A549 (cell line): ENCODE measurements at regions not wholly inside any gene's neighbourhood (a gene's known extent, or its start where the extent isn't known, plus 50 kb on each side); places are given as distances from the start of the nearest gene placed in this dataset.

ENCODE experiments used
- ATAC-seq, 2 experiments: fragments of 200-7000 bp in 1 of 2; fragments of >200 bp in 1 of 2; cut with Nextera tagmentation in 1 of 2; cut with Tn5 transposase in 1 of 2; 3 replicates each; pipeline versions ENCODE4 v1.8.0 to v1.9.1; 2018 to 2020; ENCODE audit warnings: mild to moderate bottlenecking in 1 of 2, moderate library complexity in 1 of 2
- CTCF ChIA-PET: fragments of 300-600 bp; sonication (Branson Sonifier 250); formaldehyde crosslinking; extraction: SDS; loops from one replicate; lab custom pipeline; 2021; ENCODE audit warnings: antibody characterized with exemption, inconsistent platforms; lab: Yijun Ruan, JAX
- POLR2A ChIA-PET: fragments of 350-600 bp; formaldehyde crosslinking; extraction: SDS; loops from one replicate; lab custom pipeline; 2021; ENCODE audit warnings: antibody characterized with exemption, inconsistent platforms; lab: Yijun Ruan, JAX
- DNase-seq, 2 experiments: peaks; one replicate each; pipeline versions ENCODE4 v3.0.0 to v3.0.0-alpha.2; 2011 to 2016; ENCODE audit warnings: low read depth in 1 of 2, low spot score in 1 of 2
- FAIRE-seq: peaks from 2 replicates; lab custom pipeline; 2011; peaks lifted over from hg19 to GRCh38; lab: Jason Lieb, UNC
- H3K27ac ChIP-seq, 2 experiments: fragments of >200 bp; sonication (Bioruptor Twin); formaldehyde crosslinking; 3 replicates each; pipeline ENCODE4 v1.5.1; 2016 to 2017
- H3K4me1 ChIP-seq: fragments of >200 bp; sonication (Bioruptor Twin); formaldehyde crosslinking; 3 replicates; pipeline ENCODE4 v1.6.1; 2016
- H3K4me2 ChIP-seq: fragments of >200 bp; sonication (Bioruptor Twin); formaldehyde crosslinking; 3 replicates; pipeline ENCODE4 v1.6.1; 2016
- H3K4me3 ChIP-seq: fragments of >200 bp; sonication (Bioruptor Twin); formaldehyde crosslinking; 3 replicates; pipeline ENCODE4 v1.5.1; 2016
- H3K9me3 ChIP-seq: fragments of >200 bp; sonication (Bioruptor Twin); formaldehyde crosslinking; 3 replicates; pipeline ENCODE4 v1.6.1; 2016
- BCL3 ChIP-seq: fragments of >200 bp; sonication (Bioruptor Twin); formaldehyde crosslinking; IDR thresholded peaks from 3 replicates; pipeline ENCODE4 v1.6.1; 2016
- CBX8 ChIP-seq: fragments of 200-600 bp; sonication (generic); IDR thresholded peaks from 2 replicates; pipeline ENCODE4 v1.6.1; 2016
- CHD2 ChIP-seq: fragments of 150-350 bp; IDR thresholded peaks from 2 replicates; pipeline ENCODE4 v1.6.1; 2014; ENCODE audit warnings: low read length; ENCODE audit not compliant: partially characterized antibody
- CHD4 ChIP-seq: fragments of 200-600 bp; sonication (generic); IDR thresholded peaks from 2 replicates; pipeline ENCODE4 v1.6.1; 2016; ENCODE audit warnings: antibody characterized with exemption, mild to moderate bottlenecking, borderline replicate concordance
- E2F6 ChIP-seq: IDR thresholded peaks from 2 replicates; pipeline ENCODE4 v1.6.1; 2012; ENCODE audit warnings: low read depth, borderline replicate concordance
- EP300 ChIP-seq, 2 experiments: fragments of >200 bp; sonication (Bioruptor Twin); formaldehyde crosslinking; IDR thresholded peaks; 2 replicates in 1 of 2; 3 replicates in 1 of 2; pipeline ENCODE4 v1.6.1; 2016 to 2017
- ESRRA ChIP-seq: fragments of 150-350 bp; IDR thresholded peaks from 2 replicates; pipeline ENCODE4 v1.6.1; 2014; ENCODE audit warnings: mild to moderate bottlenecking, low read length, borderline replicate concordance
- FOSB ChIP-seq: fragments of 250-450 bp; sonication (Bioruptor Pico); IDR thresholded peaks from 2 replicates; pipeline ENCODE4 v1.5.0; 2020; ENCODE audit warnings: mild to moderate bottlenecking, moderate library complexity
- FOSL2 ChIP-seq, 2 experiments: fragments of 450-650 bp in 1 of 2; fragments of >200 bp in 1 of 2; sonication (Bioruptor Twin) in 1 of 2; formaldehyde crosslinking; IDR thresholded peaks; 2 replicates each; pipeline versions ENCODE4 v1.5.0 to v1.6.1; 2016 to 2020; ENCODE audit warnings: mild to moderate bottlenecking in 1 of 2, moderate library complexity in 1 of 2
- HDAC2 ChIP-seq: fragments of 200-600 bp; sonication (generic); IDR thresholded peaks from 2 replicates; pipeline ENCODE4 v1.6.1; 2016
- HMGXB4 ChIP-seq: fragments of 250-450 bp; sonication (Bioruptor Pico); IDR thresholded peaks from 2 replicates; pipeline ENCODE4 v1.5.0; 2021; ENCODE audit warnings: mild to moderate bottlenecking, moderate library complexity, borderline replicate concordance
- HOXA7 ChIP-seq: fragments of 250-450 bp; sonication (Bioruptor Pico); IDR thresholded peaks from 2 replicates; pipeline ENCODE4 v1.5.0; 2020; ENCODE audit warnings: mild to moderate bottlenecking, moderate library complexity
- JUN ChIP-seq, 2 experiments: fragments of >200 bp; sonication (Bioruptor Twin); formaldehyde crosslinking; IDR thresholded peaks; 2 replicates in 1 of 2; 3 replicates in 1 of 2; pipeline ENCODE4 v1.6.1; 2016 to 2017
- KDM5A ChIP-seq: fragments of 200-600 bp; sonication (generic); IDR thresholded peaks from 2 replicates; pipeline ENCODE4 v1.6.1; 2016; ENCODE audit warnings: antibody characterized with exemption, mild to moderate bottlenecking
- MAZ ChIP-seq: fragments of 150-350 bp; IDR thresholded peaks from 2 replicates; pipeline ENCODE4 v1.6.1; 2014; ENCODE audit warnings: antibody characterized with exemption, low read depth, low read length, borderline replicate concordance
- MYC ChIP-seq: IDR thresholded peaks from 2 replicates; pipeline ENCODE4 v1.6.1; 2012; ENCODE audit warnings: mild to moderate bottlenecking, inconsistent platforms, low read length, improper control_type of control experiment, borderline replicate concordance
- NPAS2 ChIP-seq: fragments of 250-450 bp; sonication (Bioruptor Pico); IDR thresholded peaks from 2 replicates; pipeline ENCODE4 v1.8.0; 2022; ENCODE audit warnings: mild to moderate bottlenecking, moderate library complexity, borderline replicate concordance
- PBX3 ChIP-seq: IDR thresholded peaks from 2 replicates; pipeline ENCODE4 v1.6.1; 2012
- PHF8 ChIP-seq: fragments of 200-600 bp; sonication (generic); IDR thresholded peaks from 2 replicates; pipeline ENCODE4 v1.6.1; 2016; ENCODE audit warnings: low read depth, mild to moderate bottlenecking, antibody characterized with exemption, moderate library complexity, borderline replicate concordance
- POLR2A ChIP-seq: IDR thresholded peaks from 2 replicates; pipeline ENCODE4 v1.6.1; 2012; ENCODE audit warnings: mild to moderate bottlenecking, low read length
- POLR2AphosphoS2 ChIP-seq: conservative IDR thresholded peaks from 2 replicates; pipeline ENCODE4 v1.6.1; 2012; ENCODE audit warnings: low read length, improper control_type of control experiment, inconsistent platforms
- RARB ChIP-seq: fragments of 250-450 bp; sonication (Bioruptor Pico); IDR thresholded peaks from 2 replicates; pipeline ENCODE4 v1.8.0; 2021; ENCODE audit warnings: mild to moderate bottlenecking, moderate library complexity
- REST ChIP-seq: fragments of 200-600 bp; sonication (generic); IDR thresholded peaks from 2 replicates; pipeline ENCODE4 v1.6.1; 2016; ENCODE audit warnings: antibody characterized with exemption, mild to moderate bottlenecking, moderate library complexity
- RFX5 ChIP-seq: fragments of 450-650 bp; IDR thresholded peaks from 2 replicates; pipeline ENCODE4 v1.7.1; 2014; ENCODE audit warnings: antibody characterized with exemption, mild to moderate bottlenecking, moderate library complexity
- SMC3 ChIP-seq: fragments of >200 bp; sonication (Bioruptor Twin); formaldehyde crosslinking; IDR thresholded peaks from 3 replicates; pipeline ENCODE4 v1.6.1; 2018; ENCODE audit warnings: inconsistent platforms
- SREBF2 ChIP-seq: fragments of 450-650 bp; IDR thresholded peaks from 2 replicates; pipeline ENCODE4 v1.6.1; 2014; ENCODE audit warnings: mild to moderate bottlenecking, moderate library complexity
- TFCP2L1 ChIP-seq: fragments of 250-450 bp; sonication (Bioruptor Pico); IDR thresholded peaks from 2 replicates; pipeline ENCODE4 v1.5.0; 2021; ENCODE audit warnings: mild to moderate bottlenecking
- USF2 ChIP-seq: fragments of 450-650 bp; IDR thresholded peaks from 2 replicates; pipeline ENCODE4 v1.6.1; 2014; ENCODE audit warnings: antibody characterized with exemption
- ZSCAN20 ChIP-seq: fragments of 250-450 bp; sonication (Bioruptor Pico); IDR thresholded peaks from 2 replicates; pipeline ENCODE4 v1.8.0; 2022; ENCODE audit warnings: mild to moderate bottlenecking, moderate library complexity
- WGBS: methylation state at CpG from one replicate; pipeline ENCODE4 v1.1.6; 2017; ENCODE audit errors: missing lambda C conversion rate; 5-methylcytosine and 5-hydroxymethylcytosine counted together

- DNase-seq (no peak), ATAC-seq (no peak), FAIRE-seq (no peak)
- TF ChIP-seq E2F6 (no peak), JUN (IDR thresholded peaks at IDR 0.05) (no peak), SREBF2 (no peak), PHF8 (no peak), RFX5 (no peak), BCL3 (no peak), MAZ (no peak), FOSB (no peak), HDAC2 (no peak), CBX8 (no peak), POLR2AphosphoS2 (no peak), RARB (CRISPR knock-in tag) (no peak), CHD4 (no peak), KDM5A (no peak), ZSCAN20 (CRISPR knock-in tag) (no peak), EP300 (IDR thresholded peaks at IDR 0.05) (no peak), FOSL2 (IDR thresholded peaks at IDR 0.05) (no peak), FOSL2 (CRISPR knock-in tag; IDR thresholded peaks at IDR 0.05) (no peak), USF2 (no peak), SMC3 (no peak), TFCP2L1 (no peak)
- POLR2A ChIA-PET = no interaction called here
- WGBS = 0% methylated on average over 1 of the region's 1 CpG
- Histone ChIP-seq H3K4me2 (no peak overlapping the region), H3K4me3 (no peak overlapping the region), H3K4me1 (no peaks in the 10 kb centered on the region), H3K9me3 (no peaks in the 10 kb centered on the region), H3K27ac (no peak overlapping the region)
- CTCF ChIA-PET = no interaction called here
Observed at GRCh38 chr4:180652533-180652932, 1590.7 kb upstream of the TENM3 start.

GRCh38 chr4:180655886-180656285, 1587.3 kb upstream of the TENM3 start:
- H3K4me3 ChIP-seq = no peak overlapping the region
- no peak overlapping the region for H3K27ac ChIP-seq
- FAIRE-seq = no peak
- 0% methylated on average over 3 of the region's 3 CpGs for WGBS
- no peak overlapping the region for H3K4me2 ChIP-seq
- DNase-seq = no peak
- ChIA-PET CTCF (no interaction called here), POLR2A (no interaction called here)
- no peak for ATAC-seq
- no peaks in the 10 kb centered on the region for H3K4me1 ChIP-seq
- H3K9me3 ChIP-seq = no peaks in the 10 kb centered on the region
- TF ChIP-seq PBX3 = no peak
- TF ChIP-seq BCL3 = no peak
- TF ChIP-seq NPAS2 (CRISPR knock-in tag) = no peak
- TF ChIP-seq MAZ = no peak
- no peak for TF ChIP-seq JUN (IDR thresholded peaks at IDR 0.05)
- TF ChIP-seq HOXA7 (CRISPR knock-in tag) = no peak
- TF ChIP-seq MYC = no peak
- TF ChIP-seq CHD2 = no peak
- no peak for TF ChIP-seq POLR2A
- TF ChIP-seq REST = no peak
- no peak for TF ChIP-seq POLR2AphosphoS2
- no peak for TF ChIP-seq SREBF2
- TF ChIP-seq HMGXB4 (CRISPR knock-in tag) = no peak
- no peak for TF ChIP-seq ESRRA
